HepG2 (cell line): ENCODE measurements at regions not wholly inside any gene's neighbourhood (a gene's known extent, or its start where the extent isn't known, plus 50 kb on each side); places are given as distances from the start of the nearest gene placed in this dataset.
A peak's percentile ranks its signal among the peaks of the same experiment; 100 is the strongest.

ENCODE experiments used
- ATAC-seq: fragments of 200-7000 bp; cut with Tn5 transposase; 3 replicates; pipeline ENCODE4 v1.9.1; 2020; ENCODE audit warnings: mild to moderate bottlenecking, moderate library complexity
- BruUV-seq: library from RNA; stranded (reverse); fragments of 400-500 nt; replicated peaks from 2 replicates; lab custom pipeline; 2021; lab: Mats Ljungman, UMichigan
- CTCF ChIA-PET: fragments of 300-600 bp; formaldehyde crosslinking; extraction: SDS; loops from one replicate; lab custom pipeline; 2021; ENCODE audit warnings: low total read pairs, inconsistent platforms, low intra/inter-chr PET ratio; lab: Yijun Ruan, JAX
- POLR2A ChIA-PET: fragments of 350-600 bp; sonication (Branson Sonifier 250); formaldehyde crosslinking; loops from one replicate; lab custom pipeline; 2020; ENCODE audit warnings: antibody characterized with exemption, inconsistent platforms; lab: Yijun Ruan, JAX
- DNase-seq: peaks from one replicate; pipeline ENCODE4 v3.0.0-alpha.2; 2015; ENCODE audit warnings: low spot score
- FAIRE-seq: peaks from 3 replicates; lab custom pipeline; 2011; peaks lifted over from hg19 to GRCh38; lab: Jason Lieb, UNC
- H2AFZ ChIP-seq: one replicate; pipeline ENCODE4 v1.6.1; 2011; ENCODE audit warnings: low read length, inconsistent platforms
- H3K27ac ChIP-seq: fragments of 300-600 bp; 3 replicates; pipeline ENCODE4 v1.8.0; 2011; ENCODE audit warnings: mixed run types, mild to moderate bottlenecking, mixed read lengths, low read length, inconsistent platforms; ENCODE audit not compliant: insufficient read depth; ENCODE audit errors: extremely low read length
- H3K27me3 ChIP-seq, 2 experiments: fragments of 200-600 bp in 1 of 2; 2 replicates in 1 of 2; 3 replicates in 1 of 2; pipeline versions ENCODE4 v1.6.0 to v1.8.0; 2011; ENCODE audit warnings: low read length in 2 of 2, mild to moderate bottlenecking in 2 of 2, moderate library complexity in 2 of 2, inconsistent platforms in 1 of 2; ENCODE audit not compliant: insufficient read depth in 2 of 2, control insufficient read depth in 1 of 2
- H3K36me3 ChIP-seq, 2 experiments: fragments of 200-600 bp in 1 of 2; replicated peaks in 1 of 2; 2 replicates in 1 of 2; 3 replicates in 1 of 2; pipeline versions ENCODE4 v1.5.1 to v1.8.0; 2011; ENCODE audit warnings: low read length in 2 of 2, inconsistent platforms in 1 of 2; ENCODE audit not compliant: insufficient read depth in 2 of 2, control insufficient read depth in 1 of 2
- H3K4me1 ChIP-seq: 2 replicates; pipeline ENCODE4 v1.5.1; 2012; ENCODE audit warnings: low read length, inconsistent platforms; ENCODE audit not compliant: insufficient read depth
- H3K4me2 ChIP-seq: 2 replicates; pipeline ENCODE4 v1.6.0; 2011; ENCODE audit warnings: low read depth, low read length, inconsistent platforms
- H3K4me3 ChIP-seq, 3 experiments: fragments of 200-600 bp in 1 of 3; sonication (generic), shearing (Covaris generic) in 1 of 3; replicated peaks in 1 of 3; 2 replicates each; pipeline ENCODE4 v1.5.1; 2011 to 2016; ENCODE audit warnings: low read length in 3 of 3, inconsistent platforms in 2 of 3, low read depth in 2 of 3, mild to moderate bottlenecking in 2 of 3, control low read depth in 1 of 3, mixed read lengths in 1 of 3; ENCODE audit not compliant: insufficient read depth in 1 of 3
- H3K79me2 ChIP-seq: one replicate; pipeline ENCODE4 v1.6.1; 2011; ENCODE audit warnings: low read length, inconsistent platforms; ENCODE audit not compliant: insufficient read depth
- H3K9ac ChIP-seq: 2 replicates; pipeline ENCODE4 v1.6.0; 2011; ENCODE audit warnings: mild to moderate bottlenecking, low read depth, low read length, inconsistent platforms; ENCODE audit not compliant: insufficient read depth
- H3K9me3 ChIP-seq: 2 replicates; pipeline ENCODE4 v1.5.1; 2012; ENCODE audit warnings: mild to moderate bottlenecking, low read length
- H4K20me1 ChIP-seq: 2 replicates; pipeline ENCODE4 v1.6.0; 2011; ENCODE audit warnings: inconsistent platforms, mild to moderate bottlenecking, low read length, moderate library complexity; ENCODE audit not compliant: insufficient read depth
- ATAD3A ChIP-seq: sonication (generic); formaldehyde crosslinking; IDR thresholded peaks from 2 replicates; pipeline ENCODE4 v1.4.0; 2020; ENCODE audit warnings: missing genetic modification reagents
- GPN1 ChIP-seq: sonication (generic); formaldehyde crosslinking; IDR thresholded peaks from 2 replicates; pipeline ENCODE4 v1.5.1; 2020; ENCODE audit warnings: missing genetic modification reagents, borderline replicate concordance
- KAT7 ChIP-seq: IDR thresholded peaks from 2 replicates; pipeline ENCODE4 v1.6.1; 2018; ENCODE audit warnings: borderline replicate concordance, missing compliant biosample characterization
- KLF15 ChIP-seq: sonication (generic); formaldehyde crosslinking; IDR thresholded peaks from 2 replicates; pipeline ENCODE4 v1.8.1; 2023; ENCODE audit warnings: borderline replicate concordance, mild to moderate bottlenecking, inconsistent platforms, missing genetic modification reagents, mixed read lengths
- KLF9 ChIP-seq: IDR thresholded peaks from 2 replicates; pipeline ENCODE4 v1.6.1; 2016; ENCODE audit warnings: low read depth
- NFKB2 ChIP-seq: sonication (generic); formaldehyde crosslinking; IDR thresholded peaks from 2 replicates; pipeline ENCODE4 v1.4.0; 2020; ENCODE audit warnings: missing genetic modification reagents, borderline replicate concordance
- REXO4 ChIP-seq: sonication (generic); formaldehyde crosslinking; IDR thresholded peaks from 2 replicates; pipeline ENCODE4 v1.8.0; 2022; ENCODE audit warnings: missing genetic modification reagents, mild to moderate bottlenecking, borderline replicate concordance
- SMAD3 ChIP-seq: sonication (generic); formaldehyde crosslinking; IDR thresholded peaks from 2 replicates; pipeline ENCODE4 v1.4.0; 2020; ENCODE audit warnings: missing genetic modification reagents
- SP4 ChIP-seq: sonication (generic); formaldehyde crosslinking; IDR thresholded peaks from 2 replicates; pipeline ENCODE4 v1.8.1; 2023; ENCODE audit warnings: mild to moderate bottlenecking, missing genetic modification reagents
- THRA ChIP-seq: sonication (generic); formaldehyde crosslinking; IDR thresholded peaks from 2 replicates; pipeline ENCODE4 v1.4.0; 2020; ENCODE audit warnings: missing genetic modification reagents, borderline replicate concordance
- TMF1 ChIP-seq: sonication (generic); formaldehyde crosslinking; IDR thresholded peaks from 2 replicates; pipeline ENCODE4 v1.8.1; 2022; ENCODE audit warnings: low read depth, missing genetic modification reagents
- ZBTB7B ChIP-seq: sonication (generic); formaldehyde crosslinking; IDR thresholded peaks from 2 replicates; pipeline ENCODE4 v1.4.0; 2020; ENCODE audit warnings: missing genetic modification reagents
- ZMYM2 ChIP-seq: sonication (generic); formaldehyde crosslinking; IDR thresholded peaks from 2 replicates; pipeline ENCODE4 v1.8.0; 2022; ENCODE audit warnings: mild to moderate bottlenecking, missing genetic modification reagents
- ZNF101 ChIP-seq: sonication (generic); formaldehyde crosslinking; IDR thresholded peaks from 2 replicates; pipeline ENCODE4 v1.4.0; 2020; ENCODE audit warnings: mild to moderate bottlenecking, low read depth, missing genetic modification reagents, borderline replicate concordance
- ZNF431 ChIP-seq: sonication (generic); formaldehyde crosslinking; IDR thresholded peaks from 2 replicates; pipeline ENCODE4 v1.9.0; 2022; ENCODE audit warnings: missing genetic modification reagents, low read depth, mild to moderate bottlenecking, borderline replicate concordance
- ZNF501 ChIP-seq: sonication (generic); formaldehyde crosslinking; IDR thresholded peaks from 2 replicates; pipeline ENCODE4 v1.5.1; 2020; ENCODE audit warnings: mild to moderate bottlenecking, moderate library complexity, missing genetic modification reagents
- ZNF543 ChIP-seq: sonication (generic); formaldehyde crosslinking; IDR thresholded peaks from 2 replicates; pipeline ENCODE4 v1.4.0; 2020; ENCODE audit warnings: mild to moderate bottlenecking, missing genetic modification reagents
- ZNF558 ChIP-seq: sonication (generic); formaldehyde crosslinking; IDR thresholded peaks from 2 replicates; pipeline ENCODE4 v1.9.0; 2022; ENCODE audit warnings: mild to moderate bottlenecking, missing genetic modification reagents, borderline replicate concordance
- ZNF564 ChIP-seq: sonication (generic); formaldehyde crosslinking; IDR thresholded peaks from 2 replicates; pipeline ENCODE4 v1.8.1; 2023; ENCODE audit warnings: mild to moderate bottlenecking, missing genetic modification reagents
- WGBS: methylation state at CpG from one replicate; pipeline ENCODE4 v1.1.6; 2017; ENCODE audit warnings: low lambda C conversion rate; 5-methylcytosine and 5-hydroxymethylcytosine counted together
- in situ Hi-C: cut with HindIII; loops from 2 replicates; pipeline ENCODE4 v1.10.0; 2017; ENCODE audit warnings: low pct_unique_long_range_greater_than_20kb; ENCODE audit not compliant: extremely low pct_ligation_motif_present
- intact Hi-C: fragments of 100-400 bp; cut with micrococcal nuclease; formaldehyde crosslinking; loops from one replicate; pipeline ENCODE4 v1.10.0; 2022; ENCODE audit not compliant: unreplicated experiment

GRCh38 chr2:118295592-118296390, 207.5 kb downstream of the INSIG2 start:
- Histone ChIP-seq H3K4me2 (no peak overlapping the region), H3K4me1 (no peaks in the 10 kb centered on the region), H4K20me1 (no peaks in the 10 kb centered on the region), H3K9me3 (peaks cover 14% of the 10 kb centered on the region; the same call in 1 of the 2 replicates), H3K79me2 (no peaks in the 10 kb centered on the region), H3K9ac (no peak overlapping the region), H2AFZ (no peak overlapping the region), H3K27me3 (no peaks in the 10 kb centered on the region), H3K27ac (no peak overlapping the region), H3K4me3 (no peak overlapping the region), H3K36me3 (no peaks in the 10 kb centered on the region)
- no TSS peak for BruUV-seq
- in situ Hi-C loops (no loop called here), intact Hi-C loops (no loop called here)
- DNase-seq (no peak), ATAC-seq (no peak), FAIRE-seq (no peak)
- 7% methylated on average over 9 of the region's 9 CpGs for WGBS
- CTCF ChIA-PET = no interaction called here
- POLR2A ChIA-PET = no interaction called here
- TF ChIP-seq ZNF431 (CRISPR knock-in tag) (peak; percentile 86; the same call in 1 of the 2 replicates), KLF15 (CRISPR knock-in tag) (no peak), GPN1 (CRISPR knock-in tag) (no peak)

GRCh38 chr2:118294063-118294462, 205.8 kb downstream of the INSIG2 start:
- no peaks in the 10 kb centered on the region for H3K79me2 ChIP-seq
- DNase-seq (no peak), ATAC-seq (no peak), FAIRE-seq (no peak)
- in situ Hi-C loops = no loop called here
- no peak overlapping the region for H3K4me3 ChIP-seq
- no peaks in the 10 kb centered on the region for H3K27me3 ChIP-seq
- ChIA-PET POLR2A (no interaction called here), CTCF (no interaction called here)
- H3K9me3 ChIP-seq = peaks cover 14% of the 10 kb centered on the region; the same call in 1 of the 2 replicates
- no peak overlapping the region for H3K27ac ChIP-seq
- H3K36me3 ChIP-seq = no peaks in the 10 kb centered on the region
- no peaks in the 10 kb centered on the region for H3K4me1 ChIP-seq
- no peak overlapping the region for H2AFZ ChIP-seq
- no TSS peak for BruUV-seq
- 37% methylated on average over 1 of the region's 1 CpG for WGBS
- H3K4me2 ChIP-seq = no peak overlapping the region
- intact Hi-C loops = no loop called here
- no peak overlapping the region for H3K9ac ChIP-seq
- TF ChIP-seq KLF9 (CRISPR knock-in tag) (no peak), REXO4 (CRISPR knock-in tag) (no peak), SP4 (CRISPR knock-in tag) (no peak), TMF1 (no peak), THRA (CRISPR knock-in tag) (no peak), ZNF558 (CRISPR knock-in tag) (no peak), SMAD3 (CRISPR knock-in tag) (no peak), ZNF101 (CRISPR knock-in tag) (no peak), ZNF543 (CRISPR knock-in tag) (no peak), ATAD3A (CRISPR knock-in tag) (no peak), ZMYM2 (CRISPR knock-in tag) (no peak), NFKB2 (CRISPR knock-in tag) (no peak), ZBTB7B (CRISPR knock-in tag) (no peak), ZNF564 (CRISPR knock-in tag) (no peak), ZNF501 (CRISPR knock-in tag) (no peak), KAT7 (CRISPR knock-in tag) (no peak)
- H4K20me1 ChIP-seq = no peaks in the 10 kb centered on the region
